ENCODE measurements at regions not wholly inside any gene's neighbourhood (a gene's known extent, or its start where the extent isn't known, plus 50 kb on each side); places are given as distances from the start of the nearest gene placed in this dataset.

DNA sequence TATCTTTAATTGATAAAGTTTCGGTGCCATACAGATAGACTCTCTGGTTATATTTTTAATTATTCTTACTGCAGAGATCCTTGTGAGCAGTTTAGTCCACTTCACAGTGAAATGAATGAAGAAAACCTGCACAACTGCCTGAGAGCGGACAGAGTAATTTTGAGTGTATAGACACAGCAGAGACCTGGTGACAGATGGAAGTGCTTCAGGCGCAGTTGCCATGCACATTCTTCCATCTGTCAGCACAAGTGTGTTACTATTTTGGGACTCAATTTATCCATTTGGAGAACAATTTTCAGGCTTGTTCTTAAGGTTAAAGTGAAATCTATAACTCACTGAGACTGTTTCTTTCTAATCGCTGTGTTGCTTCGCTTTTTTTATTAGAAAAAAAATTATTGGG lies 147.8 kb upstream of the SPHKAP start:
- DNase-seq (ENCODE audit: low spot score) = no peak

DNA sequence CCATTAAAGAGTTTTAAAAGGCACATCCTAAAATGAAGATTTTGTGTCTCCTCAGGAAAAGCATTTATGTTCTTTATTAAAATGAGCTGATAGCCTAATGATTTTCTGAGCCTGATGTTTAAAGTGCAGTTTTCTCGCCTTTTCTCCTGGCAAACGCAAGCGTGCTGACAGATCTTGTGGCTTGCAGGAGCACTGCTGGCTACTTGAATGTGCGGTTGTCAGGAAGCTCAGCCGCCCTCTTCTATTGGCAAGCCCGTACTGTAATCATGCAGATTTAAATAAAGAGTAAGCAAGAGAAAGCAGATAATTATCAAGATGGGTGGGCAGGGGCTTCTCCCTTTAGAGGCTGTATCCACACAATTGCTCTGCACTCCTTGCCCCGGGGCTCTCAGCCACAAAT lies 139.5 kb upstream of the SPHKAP start:
- no peak for DNase-seq (ENCODE audit: low spot score)

DNA sequence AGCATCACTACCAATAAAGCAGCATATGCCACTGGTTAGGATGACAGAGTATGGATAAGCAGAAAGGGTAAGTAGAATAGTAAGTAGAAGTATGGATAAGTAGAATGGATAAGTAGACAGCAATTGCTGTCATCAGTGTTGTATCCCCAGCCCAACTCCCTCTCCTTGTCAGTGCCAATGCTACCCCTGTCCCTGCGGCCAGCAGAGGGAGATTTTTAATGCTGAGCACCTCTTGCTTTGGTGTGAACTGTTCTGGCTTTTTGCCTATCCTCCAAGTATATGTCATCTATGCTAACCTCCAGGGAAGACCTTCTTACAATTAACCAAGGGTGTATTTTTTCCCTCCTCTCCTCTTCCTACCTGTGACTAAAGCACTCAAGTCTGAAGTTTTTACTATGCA lies 136.7 kb upstream of the SPHKAP start:
- DNase-seq (ENCODE audit: low spot score) = peak; percentile 5

DNA sequence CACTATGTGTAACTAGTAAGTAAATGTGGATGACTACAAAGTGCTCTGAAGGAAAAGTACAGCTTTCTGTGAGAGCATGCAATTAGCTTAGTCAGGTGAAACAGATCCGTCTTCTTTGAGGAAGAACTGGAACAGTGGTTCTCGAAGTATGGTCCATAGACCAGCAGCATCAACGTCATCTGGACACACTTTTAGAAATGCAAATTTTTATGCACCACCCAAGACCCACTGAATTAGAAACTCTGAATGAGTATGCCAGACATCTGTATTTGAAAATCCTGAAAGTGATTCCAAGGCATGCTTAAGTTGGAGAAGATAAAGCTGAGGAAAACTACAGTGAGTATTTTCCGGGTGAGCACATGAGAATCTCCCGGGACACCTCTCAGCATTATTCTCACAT lies 130.7 kb upstream of the SPHKAP start:
- DNase-seq (ENCODE audit: low spot score) = no peak

DNA sequence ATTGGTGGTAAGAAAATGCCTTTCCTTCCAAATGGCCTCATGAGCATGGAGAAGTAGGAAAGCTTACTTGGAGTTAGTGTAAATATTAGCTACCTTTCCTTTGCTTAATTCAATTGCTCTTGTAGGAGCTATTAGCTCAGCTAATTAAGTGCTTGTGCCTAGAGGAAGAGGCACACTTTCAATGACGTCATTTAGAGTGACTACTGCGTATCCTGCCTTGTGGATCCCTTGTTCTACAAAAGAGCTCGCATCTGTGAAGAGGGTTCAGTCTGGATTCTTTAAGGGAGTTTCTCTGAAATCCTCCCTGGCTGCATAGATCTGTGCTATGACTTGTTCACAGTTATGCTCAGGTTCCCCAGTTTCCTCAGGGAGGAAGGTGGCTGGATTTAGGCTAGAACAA lies 122.5 kb upstream of the SPHKAP start:
- no peak for DNase-seq (ENCODE audit: low spot score)

DNA sequence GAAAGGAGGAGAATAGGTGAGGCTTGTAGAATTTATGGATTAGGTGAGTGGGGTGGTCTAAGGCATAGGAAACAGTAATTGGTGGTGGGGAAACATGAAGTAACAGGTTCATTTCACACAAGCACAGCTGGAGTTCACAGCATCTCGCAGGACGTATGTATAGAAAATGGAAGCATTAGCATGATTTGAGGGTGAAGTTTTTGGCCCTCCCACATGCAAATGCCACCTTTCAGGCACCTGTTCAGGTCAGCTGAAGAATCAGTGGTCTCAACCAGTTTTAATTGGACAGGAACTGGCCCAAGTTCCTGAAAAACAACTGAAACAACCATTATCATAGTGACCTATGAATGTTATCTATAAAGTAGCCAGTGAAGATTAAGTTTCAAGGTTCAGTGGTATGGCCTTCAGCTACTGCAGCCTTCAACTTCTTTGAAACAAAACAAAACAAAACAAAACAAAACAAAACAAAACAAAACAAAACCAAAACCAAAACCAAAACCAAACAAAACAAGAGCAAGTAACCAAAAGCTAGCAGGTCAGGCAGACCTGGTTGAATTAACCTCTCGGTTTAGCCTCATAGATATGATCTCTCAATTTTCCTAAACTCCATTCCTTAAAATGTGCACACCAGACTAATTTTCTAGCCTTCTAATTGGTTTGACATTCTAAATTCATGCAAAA lies 102.1 kb upstream of the SPHKAP start:
- DNase-seq (ENCODE audit: low spot score) = no peak

DNA sequence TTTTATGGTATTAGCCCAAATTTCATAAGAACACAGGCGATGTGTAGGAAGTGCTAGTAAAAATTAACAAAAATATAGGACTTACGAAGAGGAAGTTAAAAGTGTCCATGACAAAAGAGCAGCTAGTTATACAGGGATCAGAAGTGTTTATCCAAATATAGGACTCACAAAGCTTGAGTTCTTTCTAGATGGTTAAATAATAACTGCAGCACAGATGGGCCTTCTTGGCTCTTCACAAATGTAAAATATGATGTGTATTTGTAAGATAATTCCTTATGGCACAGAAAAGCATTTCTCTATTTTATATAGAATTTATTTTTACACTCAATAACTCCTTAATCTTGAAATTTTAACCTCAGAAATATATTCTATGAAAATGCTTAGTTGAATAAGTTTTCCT lies 100.9 kb upstream of the SPHKAP start:
- DNase-seq (ENCODE audit: low spot score) = no peak

DNA sequence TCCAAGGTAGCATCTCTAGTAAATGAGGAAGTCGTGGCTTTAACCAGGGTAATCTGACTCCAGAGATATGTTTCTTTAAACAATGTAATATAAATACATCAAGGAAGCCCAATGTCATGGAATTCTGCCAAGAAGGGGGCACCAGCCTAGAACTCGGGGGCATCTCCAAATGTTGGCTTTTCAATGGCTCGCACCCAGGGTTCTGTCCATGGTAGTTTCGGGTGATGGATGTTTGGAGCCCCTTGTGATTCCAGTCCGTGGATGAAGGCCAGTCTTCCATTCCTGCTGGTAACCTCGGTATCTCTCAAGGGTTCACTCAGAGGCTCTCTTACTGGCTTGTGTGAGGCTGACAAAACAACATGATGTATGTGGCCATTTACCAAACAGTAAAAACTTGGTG lies 91.7 kb upstream of the SPHKAP start:
- DNase-seq (ENCODE audit: low spot score) = no peak

DNA sequence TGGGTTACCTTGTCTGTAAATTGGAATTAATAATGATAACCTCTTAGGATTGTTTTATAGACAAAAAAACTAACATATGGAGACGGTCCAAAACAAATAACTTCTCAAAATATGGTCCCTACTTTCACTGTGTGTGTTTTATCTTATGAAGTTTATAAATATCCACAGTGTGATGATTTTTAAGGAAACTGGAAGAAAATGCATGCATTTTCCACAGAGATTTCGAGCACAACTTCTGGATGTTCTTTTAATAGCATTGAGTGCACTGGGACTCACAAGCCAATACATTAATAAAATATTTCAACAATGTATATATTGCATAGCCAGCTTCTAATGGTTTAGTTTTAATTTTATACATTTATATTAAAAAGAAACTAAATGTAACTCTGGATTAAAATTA lies 87.9 kb upstream of the SPHKAP start:
- DNase-seq (ENCODE audit: low spot score) = no peak

DNA sequence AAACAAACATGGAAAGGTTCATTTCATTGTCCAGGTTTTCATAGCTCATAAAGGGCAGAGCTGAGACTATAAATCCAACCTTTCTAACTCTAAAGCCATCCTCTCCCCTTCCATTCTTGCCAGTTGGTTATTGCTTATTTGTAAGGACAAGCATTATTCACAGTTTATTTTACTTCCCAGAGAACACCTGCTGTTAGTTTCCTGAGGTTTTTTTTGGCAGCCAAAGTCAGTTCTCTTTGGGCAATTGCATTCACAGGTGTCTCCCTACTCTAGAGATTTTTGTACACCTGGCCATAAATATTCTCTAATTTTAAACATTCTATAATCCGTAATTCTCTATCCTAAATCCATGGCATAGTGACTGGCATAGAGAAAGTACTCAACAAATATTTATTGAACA lies 87.3 kb upstream of the SPHKAP start:
- DNase-seq (ENCODE audit: low spot score) = no peak

DNA sequence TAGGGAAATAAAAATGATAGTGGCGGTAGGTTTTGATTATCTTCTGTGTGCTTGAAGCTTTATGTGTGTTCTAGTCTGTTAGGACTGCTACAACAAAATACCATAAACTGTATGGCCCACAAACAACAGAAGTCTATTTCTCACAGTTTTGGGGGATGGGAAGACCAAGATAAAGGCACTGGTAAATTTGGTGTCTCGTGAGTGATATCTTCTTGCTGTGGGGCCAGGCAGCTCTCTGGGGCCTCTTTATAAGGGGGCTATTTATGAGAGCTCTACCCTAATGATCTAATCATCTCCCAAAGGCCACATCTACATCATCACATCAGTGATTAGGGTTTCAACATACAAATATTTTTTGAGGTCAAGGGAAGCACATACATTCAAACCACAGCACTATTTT lies 86.8 kb upstream of the SPHKAP start:
- DNase-seq (ENCODE audit: low spot score) = no peak

DNA sequence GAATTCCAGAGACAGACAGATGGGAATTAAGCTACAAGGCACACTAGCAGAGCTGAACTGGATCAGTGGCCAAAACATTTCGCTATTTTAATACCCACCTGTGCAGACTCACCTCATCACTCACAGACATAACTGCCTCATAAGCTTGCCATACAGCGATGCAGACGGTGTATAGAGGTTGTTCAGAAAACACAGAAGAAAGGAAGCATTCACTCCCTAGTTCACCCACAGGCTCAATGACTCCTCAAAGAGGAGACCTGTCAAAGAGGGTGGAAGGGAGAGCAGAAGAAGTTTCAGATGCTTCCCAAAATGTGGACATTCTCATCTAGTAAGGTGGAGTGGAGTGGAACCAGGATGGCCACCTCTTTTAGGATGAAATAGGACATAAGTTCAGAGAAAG lies 81.7 kb upstream of the SPHKAP start:
- DNase-seq (ENCODE audit: low spot score) = no peak

DNA sequence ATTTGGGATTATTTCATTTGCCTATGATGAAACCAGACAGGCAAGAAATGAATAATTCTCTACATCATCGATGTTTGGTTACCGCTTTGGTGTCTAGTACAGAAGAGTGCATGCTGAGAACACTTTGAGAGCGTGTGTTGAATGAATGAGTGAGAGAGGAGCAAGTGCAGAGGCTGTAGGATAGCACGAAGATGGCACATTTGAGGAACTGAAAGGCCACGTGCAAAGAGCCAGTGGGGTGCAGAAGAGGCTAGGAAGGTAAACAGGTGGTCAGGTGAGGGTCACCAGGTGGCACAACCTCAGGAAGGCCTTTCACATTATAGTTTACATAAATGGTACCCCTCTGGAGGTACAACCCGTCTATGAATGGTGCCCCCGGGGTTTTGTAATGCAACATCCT lies 80.1 kb upstream of the SPHKAP start:
- DNase-seq (ENCODE audit: low spot score) = no peak

DNA sequence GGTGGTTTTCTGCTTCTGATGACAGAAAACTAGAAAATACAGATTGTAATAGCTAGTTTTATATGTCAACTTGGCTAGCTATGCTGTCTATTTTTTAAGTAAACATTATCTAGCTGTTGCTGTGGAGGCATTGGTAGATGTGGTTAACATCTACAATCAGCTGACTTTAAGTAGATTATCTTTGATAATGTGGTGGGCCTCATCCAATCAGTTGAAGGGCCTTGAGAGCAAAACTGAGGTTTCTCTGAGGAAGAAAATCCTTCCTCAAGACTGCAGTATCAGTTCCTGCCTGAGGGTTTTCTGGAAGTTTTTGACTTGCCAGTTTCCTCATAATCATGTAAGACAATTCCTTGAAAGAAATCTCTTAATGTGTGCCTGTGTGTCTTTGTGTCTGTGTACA lies 75.9 kb upstream of the SPHKAP start:
- no peak for DNase-seq (ENCODE audit: low spot score)

DNA sequence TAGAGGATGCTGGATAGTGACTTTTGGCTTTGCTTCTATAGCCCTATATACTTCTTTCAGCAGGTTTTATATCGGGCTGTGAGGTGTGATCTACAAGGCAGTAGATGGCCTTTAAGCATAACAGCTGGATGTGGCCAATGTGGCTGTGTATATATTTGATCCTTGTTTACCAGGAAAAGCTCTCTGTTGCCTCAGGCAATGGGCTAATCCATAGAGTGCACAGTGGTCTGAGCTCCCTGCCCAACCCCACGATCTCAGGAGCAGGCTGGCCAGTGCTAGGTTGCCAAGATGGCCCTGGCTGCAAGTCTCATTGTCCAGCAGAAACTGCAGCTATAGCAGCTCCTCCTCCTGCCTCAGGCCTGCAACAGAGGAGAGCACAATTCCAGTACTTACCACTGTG lies 72.3 kb upstream of the SPHKAP start:
- DNase-seq (ENCODE audit: low spot score) = no peak

DNA sequence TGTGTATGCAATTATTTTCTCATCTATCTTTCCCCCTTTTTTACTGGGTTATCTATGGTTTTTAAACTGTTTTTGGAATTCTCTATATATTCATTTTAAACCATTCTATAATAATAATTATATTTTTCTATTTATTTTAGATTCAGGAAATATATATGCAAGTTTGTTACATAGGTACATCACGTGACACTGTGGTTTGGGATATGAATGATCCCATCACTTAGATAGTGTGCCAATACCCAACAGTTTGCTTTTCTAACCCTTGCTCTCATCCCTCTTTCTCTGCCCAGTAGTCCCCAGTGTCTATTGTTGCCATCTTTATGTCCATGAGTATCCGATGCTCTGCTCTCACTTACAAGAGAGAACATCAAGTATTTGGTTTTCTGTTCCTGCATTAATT lies 65.8 kb upstream of the SPHKAP start:
- DNase-seq (ENCODE audit: low spot score) = no peak

DNA sequence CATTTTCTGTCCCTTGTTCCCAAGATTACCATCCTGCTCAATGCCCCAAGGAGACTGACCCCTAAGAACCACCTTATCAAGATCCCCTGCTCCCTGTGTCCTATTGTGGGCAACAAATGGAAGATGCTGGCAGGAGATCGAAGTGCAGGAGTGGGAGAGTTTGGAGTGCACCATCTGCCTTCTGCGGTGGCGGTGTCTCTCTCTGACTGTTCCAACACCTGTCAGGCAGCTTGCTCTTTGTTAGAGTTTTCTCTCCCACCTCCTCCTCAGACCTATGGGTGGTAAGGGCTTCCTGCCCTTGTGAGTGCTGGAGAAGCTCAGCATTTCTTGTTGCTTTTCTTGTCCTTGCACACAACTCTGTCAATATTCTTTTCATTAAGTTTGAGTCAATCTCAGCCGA lies 64.1 kb upstream of the SPHKAP start:
- DNase-seq (ENCODE audit: low spot score) = no peak

DNA sequence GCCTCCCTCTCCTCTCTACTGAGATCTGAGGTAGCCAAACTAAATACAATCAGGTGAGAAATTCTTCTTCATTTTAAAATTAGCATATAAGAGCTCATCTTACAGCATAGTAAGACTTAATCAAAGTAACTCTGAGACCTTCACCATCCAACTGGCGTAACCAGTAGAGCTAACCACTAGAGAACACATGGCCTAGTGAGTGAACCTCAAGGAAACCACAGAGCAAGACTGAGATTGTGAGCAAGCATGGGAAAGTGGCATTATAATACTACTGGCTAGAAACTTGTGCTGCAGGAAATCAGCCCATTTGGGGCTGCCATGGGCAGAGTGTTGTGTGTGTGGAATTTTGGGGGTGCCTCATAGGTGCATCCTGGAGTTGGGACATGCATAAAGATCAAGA lies 61.1 kb upstream of the SPHKAP start:
- DNase-seq (ENCODE audit: low spot score) = no peak

DNA sequence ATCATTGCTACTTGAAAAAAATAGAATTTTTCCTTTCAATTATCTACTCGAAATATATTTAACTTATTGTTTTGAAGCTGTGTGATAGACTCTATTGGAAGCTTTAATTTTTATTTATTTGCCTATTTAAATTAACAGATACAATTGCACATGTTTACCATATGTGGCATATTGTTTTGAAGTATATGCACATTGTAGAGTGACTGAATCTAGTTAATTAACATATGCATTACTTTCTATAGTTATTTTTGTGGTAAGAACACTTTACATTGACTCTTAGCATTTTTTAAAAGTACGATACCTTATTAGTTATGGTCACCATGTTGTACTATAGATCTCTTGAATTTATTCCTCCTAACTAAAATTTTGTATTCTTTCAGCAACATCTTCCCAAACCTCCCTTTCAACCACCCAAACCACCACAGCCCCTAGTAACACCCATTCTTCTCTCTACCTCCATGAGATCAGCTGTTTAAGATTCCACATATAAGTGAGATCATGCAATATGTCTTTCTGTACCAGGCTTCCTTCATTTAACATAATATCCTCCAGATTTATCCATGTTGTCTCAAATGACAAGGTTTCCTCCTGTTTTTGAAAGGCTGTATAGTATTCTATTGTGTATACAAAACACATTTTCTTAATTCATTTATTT lies 58.5 kb upstream of the SPHKAP start:
- DNase-seq (ENCODE audit: low spot score) = no peak

DNA sequence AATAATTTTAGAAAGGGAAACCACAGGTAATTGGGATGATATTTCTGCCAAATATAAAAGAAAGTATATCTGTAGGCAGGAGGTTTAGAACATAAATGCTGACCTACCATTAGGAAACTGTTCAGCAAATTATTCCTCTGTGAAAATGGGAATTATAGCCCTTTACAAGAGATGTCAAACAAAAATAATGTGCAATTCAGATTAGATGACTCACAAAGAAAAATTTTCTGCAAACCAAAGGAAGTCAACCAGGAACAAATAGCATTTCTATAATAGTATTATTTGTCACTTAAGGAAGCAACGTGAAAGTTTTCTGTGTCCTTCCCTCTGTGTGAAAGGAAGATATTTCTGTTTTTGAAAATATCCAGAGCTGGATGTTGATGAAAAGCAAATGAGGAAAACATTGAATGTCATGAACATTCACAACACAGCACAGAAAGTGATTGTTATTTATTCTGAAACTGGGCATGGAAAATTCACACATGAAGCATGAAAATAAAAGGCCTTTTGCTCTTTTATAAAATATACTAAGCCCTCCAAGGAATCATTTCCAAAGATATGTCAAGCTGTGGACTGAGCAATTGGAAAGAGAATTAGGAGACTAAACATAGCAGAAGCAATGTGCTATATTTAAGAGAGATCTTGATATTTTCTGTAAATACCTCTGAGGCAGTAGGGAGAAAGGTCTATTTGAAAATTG lies 57.9 kb upstream of the SPHKAP start:
- no peak for DNase-seq (ENCODE audit: low spot score)
